Superior temporal gyrus (tissue), 1 donor: ENCODE measurements at regions not wholly inside any gene's neighbourhood (a gene's known extent, or its start where the extent isn't known, plus 50 kb on each side); places are given as distances from the start of the nearest gene placed in this dataset.

Source experiments
- DNase-seq: peaks from one replicate; pipeline ENCODE4 v3.0.0-alpha.2; 2016; ENCODE audit errors: extremely low spot score

GRCh38 chr3:81045976-81046375, 715.5 kb downstream of the GBE1 start:
- no peak for DNase-seq

GRCh38 chr3:81045246-81045645, 716.2 kb downstream of the GBE1 start:
- no peak for DNase-seq

- no peak for DNase-seq
Observed at GRCh38 chr3:81043660-81044199, 717.7 kb downstream of the GBE1 start.

GRCh38 chr3:81043009-81043408, 718.4 kb downstream of the GBE1 start:
- DNase-seq: no peak

- no peak for DNase-seq
Observed at GRCh38 chr3:81041331-81041730, 720.1 kb downstream of the GBE1 start.

GRCh38 chr3:81040107-81040506, 721.3 kb downstream of the GBE1 start:
- no peak for DNase-seq

GRCh38 chr3:81033684-81034083, 727.8 kb downstream of the GBE1 start:
- DNase-seq: no peak

- no peak for DNase-seq
Observed at GRCh38 chr3:81033185-81033584, 728.3 kb downstream of the GBE1 start.

GRCh38 chr3:81029861-81030260, 731.6 kb downstream of the GBE1 start:
- no peak for DNase-seq

- DNase-seq: no peak
Observed at GRCh38 chr3:81027344-81027743, 734.1 kb downstream of the GBE1 start.

GRCh38 chr3:81024560-81024959, 736.9 kb downstream of the GBE1 start:
- DNase-seq: no peak

GRCh38 chr3:81022339-81022738, 739.1 kb downstream of the GBE1 start:
- DNase-seq: no peak

- no peak for DNase-seq
Observed at GRCh38 chr3:81013360-81013759, 748.1 kb downstream of the GBE1 start.

GRCh38 chr3:81005992-81006391, 755.5 kb downstream of the GBE1 start:
- DNase-seq: no peak

GRCh38 chr3:81003817-81004216, 757.6 kb downstream of the GBE1 start:
- no peak for DNase-seq

GRCh38 chr3:81003008-81003645, 758.3 kb downstream of the GBE1 start:
- no peak for DNase-seq

- no peak for DNase-seq
Observed at GRCh38 chr3:80999481-80999880, 762.0 kb downstream of the GBE1 start.

GRCh38 chr3:80998022-80998421, 763.4 kb downstream of the GBE1 start:
- DNase-seq: no peak

- no peak for DNase-seq
Observed at GRCh38 chr3:80997622-80998021, 763.8 kb downstream of the GBE1 start.

- DNase-seq: no peak
Observed at GRCh38 chr3:80994767-80995166, 766.7 kb downstream of the GBE1 start.

GRCh38 chr3:80994085-80994665, 767.3 kb downstream of the GBE1 start:
- DNase-seq: no peak

- DNase-seq: no peak
Observed at GRCh38 chr3:80993241-80993945, 768.1 kb downstream of the GBE1 start.

GRCh38 chr3:80983753-80984152, 777.7 kb downstream of the GBE1 start:
- DNase-seq: no peak
